HepG2 (cell line): ENCODE measurements at regions not wholly inside any gene's neighbourhood (a gene's known extent, or its start where the extent isn't known, plus 50 kb on each side); places are given as distances from the start of the nearest gene placed in this dataset.

Experiments
- ATAC-seq: fragments of 200-7000 bp; cut with Tn5 transposase; 3 replicates; pipeline ENCODE4 v1.9.1; 2020; ENCODE audit warnings: mild to moderate bottlenecking, moderate library complexity
- BruUV-seq: library from RNA; stranded (reverse); fragments of 400-500 nt; replicated peaks from 2 replicates; lab custom pipeline; 2021; lab: Mats Ljungman, UMichigan
- CTCF ChIA-PET: fragments of 300-600 bp; formaldehyde crosslinking; extraction: SDS; loops from one replicate; lab custom pipeline; 2021; ENCODE audit warnings: low total read pairs, inconsistent platforms, low intra/inter-chr PET ratio; lab: Yijun Ruan, JAX
- POLR2A ChIA-PET: fragments of 350-600 bp; sonication (Branson Sonifier 250); formaldehyde crosslinking; loops from one replicate; lab custom pipeline; 2020; ENCODE audit warnings: antibody characterized with exemption, inconsistent platforms; lab: Yijun Ruan, JAX
- DNase-seq: peaks from one replicate; pipeline ENCODE4 v3.0.0-alpha.2; 2015; ENCODE audit warnings: low spot score
- FAIRE-seq: peaks from 3 replicates; lab custom pipeline; 2011; peaks lifted over from hg19 to GRCh38; lab: Jason Lieb, UNC
- H2AFZ ChIP-seq: one replicate; pipeline ENCODE4 v1.6.1; 2011; ENCODE audit warnings: low read length, inconsistent platforms
- H3K27ac ChIP-seq: fragments of 300-600 bp; 3 replicates; pipeline ENCODE4 v1.8.0; 2011; ENCODE audit warnings: mixed run types, mild to moderate bottlenecking, mixed read lengths, low read length, inconsistent platforms; ENCODE audit not compliant: insufficient read depth; ENCODE audit errors: extremely low read length
- H3K27me3 ChIP-seq, 2 experiments: fragments of 200-600 bp in 1 of 2; 2 replicates in 1 of 2; 3 replicates in 1 of 2; pipeline versions ENCODE4 v1.6.0 to v1.8.0; 2011; ENCODE audit warnings: low read length in 2 of 2, mild to moderate bottlenecking in 2 of 2, moderate library complexity in 2 of 2, inconsistent platforms in 1 of 2; ENCODE audit not compliant: insufficient read depth in 2 of 2, control insufficient read depth in 1 of 2
- H3K36me3 ChIP-seq, 2 experiments: fragments of 200-600 bp in 1 of 2; replicated peaks in 1 of 2; 2 replicates in 1 of 2; 3 replicates in 1 of 2; pipeline versions ENCODE4 v1.5.1 to v1.8.0; 2011; ENCODE audit warnings: low read length in 2 of 2, inconsistent platforms in 1 of 2; ENCODE audit not compliant: insufficient read depth in 2 of 2, control insufficient read depth in 1 of 2
- H3K4me1 ChIP-seq: 2 replicates; pipeline ENCODE4 v1.5.1; 2012; ENCODE audit warnings: low read length, inconsistent platforms; ENCODE audit not compliant: insufficient read depth
- H3K4me2 ChIP-seq: 2 replicates; pipeline ENCODE4 v1.6.0; 2011; ENCODE audit warnings: low read depth, low read length, inconsistent platforms
- H3K4me3 ChIP-seq, 3 experiments: fragments of 200-600 bp in 1 of 3; sonication (generic), shearing (Covaris generic) in 1 of 3; replicated peaks in 1 of 3; 2 replicates each; pipeline ENCODE4 v1.5.1; 2011 to 2016; ENCODE audit warnings: low read length in 3 of 3, inconsistent platforms in 2 of 3, low read depth in 2 of 3, mild to moderate bottlenecking in 2 of 3, control low read depth in 1 of 3, mixed read lengths in 1 of 3; ENCODE audit not compliant: insufficient read depth in 1 of 3
- H3K79me2 ChIP-seq: one replicate; pipeline ENCODE4 v1.6.1; 2011; ENCODE audit warnings: low read length, inconsistent platforms; ENCODE audit not compliant: insufficient read depth
- H3K9ac ChIP-seq: 2 replicates; pipeline ENCODE4 v1.6.0; 2011; ENCODE audit warnings: mild to moderate bottlenecking, low read depth, low read length, inconsistent platforms; ENCODE audit not compliant: insufficient read depth
- H3K9me3 ChIP-seq: 2 replicates; pipeline ENCODE4 v1.5.1; 2012; ENCODE audit warnings: mild to moderate bottlenecking, low read length
- H4K20me1 ChIP-seq: 2 replicates; pipeline ENCODE4 v1.6.0; 2011; ENCODE audit warnings: inconsistent platforms, mild to moderate bottlenecking, low read length, moderate library complexity; ENCODE audit not compliant: insufficient read depth
- ETV5 ChIP-seq: IDR thresholded peaks from 2 replicates; pipeline ENCODE4 v1.6.1; 2018; ENCODE audit warnings: missing biosample characterization, missing genetic modification reagents, inconsistent platforms, borderline replicate concordance
- GATAD2A ChIP-seq: IDR thresholded peaks from 2 replicates; pipeline ENCODE4 v1.6.1; 2016
- KDM2A ChIP-seq: sonication (generic); formaldehyde crosslinking; IDR thresholded peaks from 2 replicates; pipeline ENCODE4 v1.4.0; 2020; ENCODE audit warnings: low read depth, missing genetic modification reagents, borderline replicate concordance
- PAX8 ChIP-seq: sonication (generic); formaldehyde crosslinking; IDR thresholded peaks from 2 replicates; pipeline ENCODE4 v1.8.0; 2022; ENCODE audit warnings: mild to moderate bottlenecking, missing genetic modification reagents, borderline replicate concordance
- PRDM10 ChIP-seq: sonication (generic); formaldehyde crosslinking; IDR thresholded peaks from 2 replicates; pipeline ENCODE4 v1.4.0; 2020; ENCODE audit warnings: low read depth, missing genetic modification reagents
- SMARCE1 ChIP-seq: fragments of 450-650 bp; IDR thresholded peaks from 2 replicates; pipeline ENCODE4 v1.6.1; 2017; ENCODE audit warnings: borderline replicate concordance
- SUZ12 ChIP-seq: fragments of 150-350 bp; IDR thresholded peaks from 2 replicates; pipeline ENCODE4 v1.6.1; 2014; ENCODE audit warnings: low read depth, low read length
- YEATS4 ChIP-seq: sonication (generic); formaldehyde crosslinking; IDR thresholded peaks from 2 replicates; pipeline ENCODE4 v1.4.0; 2020; ENCODE audit warnings: missing genetic modification reagents, borderline replicate concordance
- ZNF256 ChIP-seq: sonication (generic); formaldehyde crosslinking; conservative IDR thresholded peaks from 2 replicates; pipeline ENCODE4 v1.4.0; 2020; ENCODE audit warnings: missing genetic modification reagents
- ZNF530 ChIP-seq: sonication (generic); formaldehyde crosslinking; IDR thresholded peaks from 2 replicates; pipeline ENCODE4 v1.5.0; 2020; ENCODE audit warnings: low read depth, mild to moderate bottlenecking, missing genetic modification reagents
- ZNF816 ChIP-seq: sonication (generic); formaldehyde crosslinking; IDR thresholded peaks from 2 replicates; pipeline ENCODE4 v1.8.0; 2022; ENCODE audit warnings: missing genetic modification reagents, mild to moderate bottlenecking, borderline replicate concordance
- ZSCAN30 ChIP-seq: sonication (generic); formaldehyde crosslinking; IDR thresholded peaks from 2 replicates; pipeline ENCODE4 v1.5.0; 2020; ENCODE audit warnings: mild to moderate bottlenecking, missing genetic modification reagents
- WGBS: methylation state at CpG from one replicate; pipeline ENCODE4 v1.1.6; 2017; ENCODE audit warnings: low lambda C conversion rate; 5-methylcytosine and 5-hydroxymethylcytosine counted together
- in situ Hi-C: cut with HindIII; loops from 2 replicates; pipeline ENCODE4 v1.10.0; 2017; ENCODE audit warnings: low pct_unique_long_range_greater_than_20kb; ENCODE audit not compliant: extremely low pct_ligation_motif_present
- intact Hi-C: fragments of 100-400 bp; cut with micrococcal nuclease; formaldehyde crosslinking; loops from one replicate; pipeline ENCODE4 v1.10.0; 2022; ENCODE audit not compliant: unreplicated experiment
- TF ChIP-seq, protein P1 (sequence below): IDR thresholded peaks from 2 replicates; pipeline ENCODE4 v1.6.1; 2016; ENCODE audit warnings: missing compliant biosample characterization, missing genetic modification reagents, borderline replicate concordance
- TF ChIP-seq, protein P2 (sequence below): IDR thresholded peaks from 2 replicates; pipeline ENCODE4 v1.6.1; 2016; ENCODE audit warnings: missing biosample characterization, missing genetic modification reagents, low read depth
- TF ChIP-seq, protein P3 (sequence below): sonication (generic); formaldehyde crosslinking; IDR thresholded peaks from 2 replicates; pipeline ENCODE4 v1.5.0; 2020; ENCODE audit warnings: missing genetic modification reagents
- TF ChIP-seq, protein P4 (sequence below): sonication (generic); formaldehyde crosslinking; IDR thresholded peaks from 2 replicates; pipeline ENCODE4 v1.5.1; 2020; ENCODE audit warnings: missing genetic modification reagents, mild to moderate bottlenecking, borderline replicate concordance

DNA sequence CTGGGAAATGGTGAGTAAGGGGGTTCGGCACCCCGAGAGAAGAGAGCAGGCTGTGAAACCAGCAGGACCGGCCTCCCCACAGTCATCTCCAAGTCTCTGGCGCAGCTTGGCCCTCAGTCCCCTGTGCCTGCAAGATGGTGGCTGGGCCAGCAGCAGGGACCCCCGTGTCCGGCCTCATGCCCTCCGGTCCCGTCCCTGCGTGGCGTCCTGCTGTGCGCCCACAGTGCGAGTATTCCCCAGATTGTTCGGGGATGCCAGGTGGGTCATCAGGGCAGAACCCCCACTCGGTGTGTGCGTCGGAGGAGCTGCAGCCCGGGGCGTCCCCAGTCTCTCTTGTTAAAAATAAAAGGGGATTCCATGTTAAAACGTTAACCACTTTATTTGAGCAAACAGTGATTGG, 216.9 kb upstream of the ALG10B start:
- POLR2A ChIA-PET: no interaction called here
- intact Hi-C loops (no loop called here), in situ Hi-C loops (no loop called here)
- DNase-seq (no peak), FAIRE-seq (no peak), ATAC-seq (no peak)
- H2AFZ ChIP-seq: no peak overlapping the region
- no peaks in the 10 kb centered on the region for H3K79me2 ChIP-seq
- H3K9me3 ChIP-seq: no peaks in the 10 kb centered on the region; the same call in 1 of the 2 replicates
- no peaks in the 10 kb centered on the region for H3K4me1 ChIP-seq
- TF ChIP-seq YEATS4 (CRISPR knock-in tag): no peak
- no peak for TF ChIP-seq ZNF816 (CRISPR knock-in tag)
- TF ChIP-seq PAX8 (CRISPR knock-in tag): no peak
- no peak for TF ChIP-seq ZNF530
- no peak for TF ChIP-seq SUZ12
- TF ChIP-seq, protein P1, sequence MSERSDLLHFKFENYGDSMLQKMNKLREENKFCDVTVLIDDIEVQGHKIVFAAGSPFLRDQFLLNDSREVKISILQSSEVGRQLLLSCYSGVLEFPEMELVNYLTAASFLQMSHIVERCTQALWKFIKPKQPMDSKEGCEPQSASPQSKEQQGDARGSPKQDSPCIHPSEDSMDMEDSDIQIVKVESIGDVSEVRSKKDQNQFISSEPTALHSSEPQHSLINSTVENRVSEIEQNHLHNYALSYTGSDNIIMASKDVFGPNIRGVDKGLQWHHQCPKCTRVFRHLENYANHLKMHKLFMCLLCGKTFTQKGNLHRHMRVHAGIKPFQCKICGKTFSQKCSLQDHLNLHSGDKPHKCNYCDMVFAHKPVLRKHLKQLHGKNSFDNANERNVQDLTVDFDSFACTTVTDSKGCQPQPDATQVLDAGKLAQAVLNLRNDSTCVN (CRISPR knock-in tag): no peak
- no peak for TF ChIP-seq PRDM10
- TF ChIP-seq, protein P2, sequence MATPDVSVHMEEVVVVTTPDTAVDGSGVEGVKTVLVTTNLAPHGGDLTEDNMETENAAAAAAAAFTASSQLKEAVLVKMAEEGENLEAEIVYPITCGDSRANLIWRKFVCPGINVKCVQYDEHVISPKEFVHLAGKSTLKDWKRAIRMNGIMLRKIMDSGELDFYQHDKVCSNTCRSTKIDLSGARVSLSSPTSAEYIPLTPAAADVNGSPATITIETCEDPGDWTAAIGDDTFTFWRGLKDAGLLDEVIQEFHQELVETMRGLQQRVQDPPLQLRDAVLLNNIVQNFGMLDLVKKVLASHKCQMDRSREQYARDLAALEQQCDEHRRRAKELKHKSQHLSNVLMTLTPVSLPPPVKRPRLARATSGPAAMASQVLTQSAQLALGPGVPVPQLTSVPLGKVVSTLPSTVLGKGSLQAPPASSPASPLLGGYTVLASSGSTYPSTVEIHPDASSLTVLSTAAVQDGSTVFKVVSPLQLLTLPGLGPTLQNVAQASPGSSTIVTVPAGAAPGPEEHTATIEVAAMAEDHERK: no peak
- no peak for TF ChIP-seq SMARCE1
- no peak for TF ChIP-seq GATAD2A
- no peak for TF ChIP-seq ZNF256 (CRISPR knock-in tag)
- TF ChIP-seq KDM2A (CRISPR knock-in tag): no peak
- no peak for TF ChIP-seq ETV5
- TF ChIP-seq ZSCAN30 (CRISPR knock-in tag): no peak
- TF ChIP-seq, protein P3, sequence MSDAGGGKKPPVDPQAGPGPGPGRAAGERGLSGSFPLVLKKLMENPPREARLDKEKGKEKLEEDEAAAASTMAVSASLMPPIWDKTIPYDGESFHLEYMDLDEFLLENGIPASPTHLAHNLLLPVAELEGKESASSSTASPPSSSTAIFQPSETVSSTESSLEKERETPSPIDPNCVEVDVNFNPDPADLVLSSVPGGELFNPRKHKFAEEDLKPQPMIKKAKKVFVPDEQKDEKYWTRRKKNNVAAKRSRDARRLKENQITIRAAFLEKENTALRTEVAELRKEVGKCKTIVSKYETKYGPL (CRISPR knock-in tag): no peak
- TF ChIP-seq, protein P4, sequence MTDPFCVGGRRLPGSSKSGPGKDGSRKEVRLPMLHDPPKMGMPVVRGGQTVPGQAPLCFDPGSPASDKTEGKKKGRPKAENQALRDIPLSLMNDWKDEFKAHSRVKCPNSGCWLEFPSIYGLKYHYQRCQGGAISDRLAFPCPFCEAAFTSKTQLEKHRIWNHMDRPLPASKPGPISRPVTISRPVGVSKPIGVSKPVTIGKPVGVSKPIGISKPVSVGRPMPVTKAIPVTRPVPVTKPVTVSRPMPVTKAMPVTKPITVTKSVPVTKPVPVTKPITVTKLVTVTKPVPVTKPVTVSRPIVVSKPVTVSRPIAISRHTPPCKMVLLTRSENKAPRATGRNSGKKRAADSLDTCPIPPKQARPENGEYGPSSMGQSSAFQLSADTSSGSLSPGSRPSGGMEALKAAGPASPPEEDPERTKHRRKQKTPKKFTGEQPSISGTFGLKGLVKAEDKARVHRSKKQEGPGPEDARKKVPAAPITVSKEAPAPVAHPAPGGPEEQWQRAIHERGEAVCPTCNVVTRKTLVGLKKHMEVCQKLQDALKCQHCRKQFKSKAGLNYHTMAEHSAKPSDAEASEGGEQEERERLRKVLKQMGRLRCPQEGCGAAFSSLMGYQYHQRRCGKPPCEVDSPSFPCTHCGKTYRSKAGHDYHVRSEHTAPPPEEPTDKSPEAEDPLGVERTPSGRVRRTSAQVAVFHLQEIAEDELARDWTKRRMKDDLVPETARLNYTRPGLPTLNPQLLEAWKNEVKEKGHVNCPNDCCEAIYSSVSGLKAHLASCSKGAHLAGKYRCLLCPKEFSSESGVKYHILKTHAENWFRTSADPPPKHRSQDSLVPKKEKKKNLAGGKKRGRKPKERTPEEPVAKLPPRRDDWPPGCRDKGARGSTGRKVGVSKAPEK (CRISPR knock-in tag): no peak
- TF ChIP-seq, all 625 proteins: peak for 0
- no peak overlapping the region for H3K4me2 ChIP-seq
- H3K27me3 ChIP-seq: no peaks in the 10 kb centered on the region
- no TSS peak for BruUV-seq
- CTCF ChIA-PET: no interaction called here
- no peaks in the 10 kb centered on the region for H4K20me1 ChIP-seq
- no peak overlapping the region for H3K4me3 ChIP-seq
- WGBS: 70% methylated on average over 12 of the region's 19 CpGs
- H3K9ac ChIP-seq: no peak overlapping the region
- H3K36me3 ChIP-seq: no peaks in the 10 kb centered on the region
- no peak overlapping the region for H3K27ac ChIP-seq
